ENCODE measurements at regions not wholly inside any gene's neighbourhood (a gene's known extent, or its start where the extent isn't known, plus 50 kb on each side); places are given as distances from the start of the nearest gene placed in this dataset.

- H3K36me3 Mint-ChIP-seq (ENCODE audit: insufficient read depth, unreplicated experiment) = no peaks in the 10 kb centered on the region
- H3K36me3 ChIP-seq (ENCODE audit: control insufficient read depth, insufficient read depth, low read length) = no peaks in the 10 kb centered on the region
- H3K9me3 Mint-ChIP-seq (ENCODE audit: unreplicated experiment) = peaks cover 12% of the 10 kb centered on the region
- no peak for TF ChIP-seq CTCF (IDR thresholded peaks at IDR 0.05; ENCODE audit: insufficient read depth in 1 of 2, low read depth in 1 of 2, low read length in 1 of 2, severe bottlenecking in 1 of 2, unreplicated experiment in 1 of 2)
- H3K4me3 Mint-ChIP-seq (ENCODE audit: unreplicated experiment) = no peak overlapping the region
- H3K27ac Mint-ChIP-seq (ENCODE audit: unreplicated experiment) = no peak overlapping the region
- DNase-seq = no peak
- POLR2A ChIA-PET = no interaction called here
- intact Hi-C loops (cut with micrococcal nuclease; ENCODE audit: unreplicated experiment) = no loop called here
- H3K4me1 ChIP-seq = no peaks in the 10 kb centered on the region
- no peaks in the 10 kb centered on the region for H3K27me3 ChIP-seq (replicated peaks; ENCODE audit: control insufficient read depth, insufficient read depth, low read length)
- no peak overlapping the region for H3K4me3 ChIP-seq (ENCODE audit: low read depth, low read length)
- no peaks in the 10 kb centered on the region for H3K4me1 Mint-ChIP-seq (ENCODE audit: low read depth, unreplicated experiment)
- H3K27me3 Mint-ChIP-seq (ENCODE audit: insufficient read depth, unreplicated experiment) = peaks cover 10% of the 10 kb centered on the region
- H3K9me3 ChIP-seq = no peaks in the 10 kb centered on the region
- no TSS peak for BruUV-seq (replicated peaks)
- CTCF ChIA-PET = interaction anchor here (0.7 kb wide), 1 partner anchor 343 kb away, joined by 4 read pairs; no protein-coding TSS in a partner anchor
Observed at GRCh38 chr14:97158102-97158501, 360.9 kb downstream of the VRK1 start.

GRCh38 chr14:97159124-97159523 lies 361.9 kb downstream of the VRK1 start:
- no peaks in the 10 kb centered on the region for H3K4me1 Mint-ChIP-seq (ENCODE audit: low read depth, unreplicated experiment)
- no peaks in the 10 kb centered on the region for H3K9me3 ChIP-seq
- no peaks in the 10 kb centered on the region for H3K36me3 ChIP-seq (ENCODE audit: control insufficient read depth, insufficient read depth, low read length)
- H3K4me3 ChIP-seq (ENCODE audit: low read depth, low read length) = no peak overlapping the region
- TF ChIP-seq CTCF (IDR thresholded peaks at IDR 0.05; ENCODE audit: insufficient read depth in 1 of 2, low read depth in 1 of 2, low read length in 1 of 2, severe bottlenecking in 1 of 2, unreplicated experiment in 1 of 2) = no peak
- H3K27me3 Mint-ChIP-seq (ENCODE audit: insufficient read depth, unreplicated experiment) = peaks cover 10% of the 10 kb centered on the region
- peaks cover 12% of the 10 kb centered on the region for H3K9me3 Mint-ChIP-seq (ENCODE audit: unreplicated experiment)
- intact Hi-C loops (cut with micrococcal nuclease; ENCODE audit: unreplicated experiment) = no loop called here
- ChIA-PET POLR2A (no interaction called here), CTCF (no interaction called here)
- no TSS peak for BruUV-seq (replicated peaks)
- no peaks in the 10 kb centered on the region for H3K4me1 ChIP-seq
- H3K36me3 Mint-ChIP-seq (ENCODE audit: insufficient read depth, unreplicated experiment) = no peaks in the 10 kb centered on the region
- no peak for DNase-seq
- H3K4me3 Mint-ChIP-seq (ENCODE audit: unreplicated experiment) = no peak overlapping the region
- no peaks in the 10 kb centered on the region for H3K27me3 ChIP-seq (replicated peaks; ENCODE audit: control insufficient read depth, insufficient read depth, low read length)
- no peak overlapping the region for H3K27ac Mint-ChIP-seq (ENCODE audit: unreplicated experiment)

- peaks cover 12% of the 10 kb centered on the region for H3K9me3 Mint-ChIP-seq (ENCODE audit: unreplicated experiment)
- CTCF ChIA-PET = no interaction called here
- BruUV-seq (replicated peaks) = no TSS peak
Observed at GRCh38 chr14:97162621-97163020, 365.4 kb downstream of the VRK1 start.

More at GRCh38 chr14:97162621-97163020, 365.4 kb downstream of the VRK1 start:
- H3K4me1 Mint-ChIP-seq (ENCODE audit: low read depth, unreplicated experiment) = no peaks in the 10 kb centered on the region
- H3K36me3 Mint-ChIP-seq (ENCODE audit: insufficient read depth, unreplicated experiment) = no peaks in the 10 kb centered on the region
- Histone ChIP-seq H3K36me3 (ENCODE audit: control insufficient read depth, insufficient read depth, low read length) (no peaks in the 10 kb centered on the region), H3K27me3 (replicated peaks; ENCODE audit: control insufficient read depth, insufficient read depth, low read length) (no peaks in the 10 kb centered on the region), H3K9me3 (no peaks in the 10 kb centered on the region), H3K4me3 (ENCODE audit: low read depth, low read length) (no peak overlapping the region), H3K4me1 (no peaks in the 10 kb centered on the region)
- H3K4me3 Mint-ChIP-seq (ENCODE audit: unreplicated experiment) = no peak overlapping the region
- no peaks in the 10 kb centered on the region for H3K27me3 Mint-ChIP-seq (ENCODE audit: insufficient read depth, unreplicated experiment)
- intact Hi-C loops (cut with micrococcal nuclease; ENCODE audit: unreplicated experiment) = no loop called here
- POLR2A ChIA-PET = no interaction called here
- no peak for TF ChIP-seq CTCF (IDR thresholded peaks at IDR 0.05; ENCODE audit: insufficient read depth in 1 of 2, low read depth in 1 of 2, low read length in 1 of 2, severe bottlenecking in 1 of 2, unreplicated experiment in 1 of 2)
- no peak for DNase-seq
- no peak overlapping the region for H3K27ac Mint-ChIP-seq (ENCODE audit: unreplicated experiment)

Measured in Caco-2 (cell line).